ENCODE measurements at regions not wholly inside any gene's neighbourhood (a gene's known extent, or its start where the extent isn't known, plus 50 kb on each side); places are given as distances from the start of the nearest gene placed in this dataset.

DNA sequence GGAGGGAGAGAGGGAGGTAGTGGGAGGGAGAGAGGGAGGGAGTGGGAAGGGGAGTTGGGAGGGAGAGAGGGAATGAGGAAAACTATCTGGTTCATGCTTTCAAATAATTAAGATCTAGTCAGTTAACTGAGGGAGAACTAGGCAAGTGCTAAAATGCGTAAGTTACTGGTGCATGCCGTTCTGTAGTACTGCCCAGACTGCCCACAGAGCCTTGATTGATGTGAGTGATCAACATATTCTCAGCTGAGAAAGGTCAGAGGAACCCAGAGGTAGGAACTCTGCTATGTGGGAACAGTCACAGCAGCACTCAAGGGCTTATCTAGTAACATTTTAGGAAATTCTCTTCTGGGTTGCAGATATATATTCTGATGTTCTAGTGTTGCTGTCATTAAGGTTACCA lies 149.8 kb upstream of the ROBO1 start:
- no peaks in the 10 kb centered on the region for H3K9me3 ChIP-seq
- TF ChIP-seq, protein P1, sequence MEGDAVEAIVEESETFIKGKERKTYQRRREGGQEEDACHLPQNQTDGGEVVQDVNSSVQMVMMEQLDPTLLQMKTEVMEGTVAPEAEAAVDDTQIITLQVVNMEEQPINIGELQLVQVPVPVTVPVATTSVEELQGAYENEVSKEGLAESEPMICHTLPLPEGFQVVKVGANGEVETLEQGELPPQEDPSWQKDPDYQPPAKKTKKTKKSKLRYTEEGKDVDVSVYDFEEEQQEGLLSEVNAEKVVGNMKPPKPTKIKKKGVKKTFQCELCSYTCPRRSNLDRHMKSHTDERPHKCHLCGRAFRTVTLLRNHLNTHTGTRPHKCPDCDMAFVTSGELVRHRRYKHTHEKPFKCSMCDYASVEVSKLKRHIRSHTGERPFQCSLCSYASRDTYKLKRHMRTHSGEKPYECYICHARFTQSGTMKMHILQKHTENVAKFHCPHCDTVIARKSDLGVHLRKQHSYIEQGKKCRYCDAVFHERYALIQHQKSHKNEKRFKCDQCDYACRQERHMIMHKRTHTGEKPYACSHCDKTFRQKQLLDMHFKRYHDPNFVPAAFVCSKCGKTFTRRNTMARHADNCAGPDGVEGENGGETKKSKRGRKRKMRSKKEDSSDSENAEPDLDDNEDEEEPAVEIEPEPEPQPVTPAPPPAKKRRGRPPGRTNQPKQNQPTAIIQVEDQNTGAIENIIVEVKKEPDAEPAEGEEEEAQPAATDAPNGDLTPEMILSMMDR (IDR thresholded peaks at IDR 0.05) = no peak
- ATAC-seq (no peak), DNase-seq (no peak)
- no peak overlapping the region for H3K27ac ChIP-seq
- no peaks in the 10 kb centered on the region for H3K4me1 ChIP-seq
- no peak overlapping the region for H3K4me3 ChIP-seq
- intact Hi-C loops (cut with DNase I) = no loop called here
- H3K36me3 ChIP-seq = no peaks in the 10 kb centered on the region
- no peaks in the 10 kb centered on the region for H3K27me3 ChIP-seq

- no peaks in the 10 kb centered on the region for H3K27me3 ChIP-seq
- TF ChIP-seq, protein P1 (IDR thresholded peaks at IDR 0.05) = no peak
- ATAC-seq (no peak), DNase-seq (no peak)
- H3K36me3 ChIP-seq = no peaks in the 10 kb centered on the region
- no peaks in the 10 kb centered on the region for H3K4me1 ChIP-seq
- H3K27ac ChIP-seq = no peak overlapping the region
- no peak overlapping the region for H3K4me3 ChIP-seq
- intact Hi-C loops (cut with DNase I) = no loop called here
- H3K9me3 ChIP-seq = no peaks in the 10 kb centered on the region
Observed at GRCh38 chr3:79910337-79910736, 142.5 kb upstream of the ROBO1 start.

DNA sequence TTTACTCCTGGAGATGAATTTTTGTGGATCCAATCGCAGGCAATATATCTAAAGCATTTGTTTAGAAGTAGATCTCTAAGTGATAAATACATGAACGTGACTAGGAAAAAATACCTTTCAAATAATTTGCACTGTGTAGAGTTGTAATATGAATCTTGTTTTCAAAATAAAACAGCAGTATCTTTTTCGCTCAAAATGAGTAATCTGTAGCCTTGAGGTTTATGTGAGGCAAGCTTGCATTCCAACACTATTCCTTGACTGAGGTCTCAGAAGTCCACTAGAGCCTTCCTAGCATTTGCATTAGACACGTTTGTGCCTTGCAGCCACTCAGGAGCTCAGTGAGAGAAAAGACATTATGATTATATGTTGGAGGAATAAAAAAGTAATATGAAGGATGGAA lies 138.3 kb upstream of the ROBO1 start:
- H3K27me3 ChIP-seq = no peaks in the 10 kb centered on the region
- no peaks in the 10 kb centered on the region for H3K9me3 ChIP-seq
- no peaks in the 10 kb centered on the region for H3K4me1 ChIP-seq
- TF ChIP-seq, protein P1 (IDR thresholded peaks at IDR 0.05) = no peak
- ATAC-seq = no peak
- intact Hi-C loops (cut with DNase I) = no loop called here
- no peaks in the 10 kb centered on the region for H3K36me3 ChIP-seq
- no peak overlapping the region for H3K4me3 ChIP-seq
- DNase-seq = no peak
- H3K27ac ChIP-seq = no peak overlapping the region

- H3K27me3 ChIP-seq = no peaks in the 10 kb centered on the region
- intact Hi-C loops (cut with DNase I) = no loop called here
- H3K4me1 ChIP-seq = no peaks in the 10 kb centered on the region
- no peak overlapping the region for H3K27ac ChIP-seq
- H3K4me3 ChIP-seq = no peak overlapping the region
- DNase-seq (no peak), ATAC-seq (no peak)
- TF ChIP-seq, protein P1 (IDR thresholded peaks at IDR 0.05) = no peak
- no peaks in the 10 kb centered on the region for H3K9me3 ChIP-seq
- H3K36me3 ChIP-seq = no peaks in the 10 kb centered on the region
Observed at GRCh38 chr3:79902151-79902550, 134.4 kb upstream of the ROBO1 start.

- Histone ChIP-seq H3K36me3 (no peaks in the 10 kb centered on the region), H3K27ac (no peak overlapping the region), H3K27me3 (no peaks in the 10 kb centered on the region), H3K4me3 (no peak overlapping the region), H3K9me3 (no peaks in the 10 kb centered on the region), H3K4me1 (no peaks in the 10 kb centered on the region)
- no peak for DNase-seq
- TF ChIP-seq, protein P1 (IDR thresholded peaks at IDR 0.05) = no peak
- ATAC-seq = no peak
- intact Hi-C loops (cut with DNase I) = no loop called here
Observed at GRCh38 chr3:79898907-79899306, 131.1 kb upstream of the ROBO1 start.
